Parathyroid adenoma (tissue), 2 donors: ENCODE measurements at regions not wholly inside any gene's neighbourhood (a gene's known extent, or its start where the extent isn't known, plus 50 kb on each side); places are given as distances from the start of the nearest gene placed in this dataset.
"Not testable (repeated sequence)": the region's sequence is repeated elsewhere in the genome, so short reads cannot be mapped to it uniquely, and the experiment has no call there.

Source experiments
- H2AFZ ChIP-seq: fragments of 300-600 bp; sonication (generic); one replicate; pipeline ENCODE4 v1.7.0; 2017; ENCODE audit warnings: antibody characterized with exemption, mild to moderate bottlenecking
- H3K27ac ChIP-seq: fragments of 300-600 bp; sonication (generic); one replicate; pipeline ENCODE4 v1.7.0; 2017
- H3K27me3 ChIP-seq: fragments of 300-600 bp; sonication (generic); one replicate; pipeline ENCODE4 v1.7.0; 2017; ENCODE audit warnings: low read length; ENCODE audit not compliant: control insufficient read depth, insufficient read depth
- H3K36me3 ChIP-seq: fragments of 300-600 bp; sonication (generic); one replicate; pipeline ENCODE4 v1.7.0; 2017; ENCODE audit warnings: low read length; ENCODE audit not compliant: control insufficient read depth, insufficient read depth
- H3K4me1 ChIP-seq: fragments of 300-600 bp; sonication (generic); one replicate; pipeline ENCODE4 v1.7.0; 2017; ENCODE audit warnings: control low read depth
- H3K4me2 ChIP-seq: fragments of 300-600 bp; sonication (generic); one replicate; pipeline ENCODE4 v1.7.0; 2017; ENCODE audit warnings: low read length
- H3K4me3 ChIP-seq: fragments of 300-600 bp; sonication (generic); one replicate; pipeline ENCODE4 v1.7.0; 2017; ENCODE audit warnings: low read depth, low read length
- H3K79me2 ChIP-seq: fragments of 300-600 bp; sonication (generic); one replicate; pipeline ENCODE4 v1.7.0; 2017; ENCODE audit warnings: control low read depth
- H3K9ac ChIP-seq: fragments of 300-600 bp; sonication (generic); one replicate; pipeline ENCODE4 v1.7.0; 2017; ENCODE audit warnings: mild to moderate bottlenecking
- H3K9me3 ChIP-seq: fragments of 300-600 bp; sonication (generic); one replicate; pipeline ENCODE4 v1.7.0; 2017; ENCODE audit warnings: low read length; ENCODE audit not compliant: control insufficient read depth
- CTCF ChIP-seq: fragments of 300-600 bp; sonication (generic); IDR thresholded peaks from one replicate; pipeline ENCODE4 v1.7.0; 2017; ENCODE audit warnings: antibody characterized with exemption, mild to moderate bottlenecking
- donor health status: primary hyperparathyroidism.

GRCh38 chr7:85802211-85802610, 615.4 kb upstream of the SEMA3D start:
- H3K79me2 ChIP-seq: no peaks in the 10 kb centered on the region
- H3K9ac ChIP-seq: no peak overlapping the region
- no peaks in the 10 kb centered on the region for H3K4me1 ChIP-seq
- no peaks in the 10 kb centered on the region for H3K27me3 ChIP-seq
- H3K4me2 ChIP-seq: no peak overlapping the region
- H3K9me3 ChIP-seq: no peaks in the 10 kb centered on the region
- no peaks in the 10 kb centered on the region for H3K36me3 ChIP-seq
- no peak overlapping the region for H3K4me3 ChIP-seq
- H3K27ac ChIP-seq: no peak overlapping the region
- no peak for TF ChIP-seq CTCF
- no peak overlapping the region for H2AFZ ChIP-seq

- Histone ChIP-seq H2AFZ (no peak overlapping the region), H3K9me3 (no peaks in the 10 kb centered on the region), H3K79me2 (no peaks in the 10 kb centered on the region), H3K4me2 (no peak overlapping the region), H3K9ac (no peak overlapping the region), H3K4me3 (no peak overlapping the region), H3K27ac (no peak overlapping the region), H3K4me1 (no peaks in the 10 kb centered on the region), H3K36me3 (no peaks in the 10 kb centered on the region), H3K27me3 (no peaks in the 10 kb centered on the region)
- no peak for TF ChIP-seq CTCF
Observed at GRCh38 chr7:85796956-85797355, 610.1 kb upstream of the SEMA3D start.

- not testable (repeated sequence) for H3K4me1 ChIP-seq, H3K79me2 ChIP-seq, H3K27ac ChIP-seq, H3K4me2 ChIP-seq, H3K4me3 ChIP-seq, H3K27me3 ChIP-seq, H3K36me3 ChIP-seq, H3K9ac ChIP-seq, H3K9me3 ChIP-seq, H2AFZ ChIP-seq
Observed at GRCh38 chr7:85791098-85791497, 604.2 kb upstream of the SEMA3D start.

GRCh38 chr7:85781606-85782005, 594.8 kb upstream of the SEMA3D start:
- Histone ChIP-seq H3K79me2 (no peaks in the 10 kb centered on the region), H3K36me3 (no peaks in the 10 kb centered on the region), H3K9ac (no peak overlapping the region), H3K4me1 (no peaks in the 10 kb centered on the region), H3K4me2 (no peak overlapping the region), H3K9me3 (no peaks in the 10 kb centered on the region), H3K27ac (no peak overlapping the region), H2AFZ (no peak overlapping the region), H3K4me3 (no peak overlapping the region), H3K27me3 (no peaks in the 10 kb centered on the region)
- no peak for TF ChIP-seq CTCF

GRCh38 chr7:85776691-85777345, 590.0 kb upstream of the SEMA3D start:
- Histone ChIP-seq H3K4me2 (no peak overlapping the region), H3K79me2 (no peaks in the 10 kb centered on the region), H3K4me1 (no peaks in the 10 kb centered on the region), H3K9me3 (no peaks in the 10 kb centered on the region), H3K27ac (no peak overlapping the region), H3K36me3 (no peaks in the 10 kb centered on the region), H3K9ac (no peak overlapping the region), H3K4me3 (no peak overlapping the region), H2AFZ (no peak overlapping the region), H3K27me3 (no peaks in the 10 kb centered on the region)
- no peak for TF ChIP-seq CTCF
